Stimulated activated CD8-positive, alpha-beta memory T cell treated with anti-CD3 and anti-CD28 coated beads, Interleukin-7, amount 100 ng/mL, for 48 hours (primary cell): ENCODE measurements at regions not wholly inside any gene's neighbourhood (a gene's known extent, or its start where the extent isn't known, plus 50 kb on each side); places are given as distances from the start of the nearest gene placed in this dataset.

Experiments used
- DNase-seq, 2 donors: peaks; one replicate each; pipeline ENCODE4 v3.0.0-alpha.2; 2020; ENCODE audit warnings: low read depth in 1 of 2; ENCODE audit errors: extremely low read depth in 1 of 2

DNA sequence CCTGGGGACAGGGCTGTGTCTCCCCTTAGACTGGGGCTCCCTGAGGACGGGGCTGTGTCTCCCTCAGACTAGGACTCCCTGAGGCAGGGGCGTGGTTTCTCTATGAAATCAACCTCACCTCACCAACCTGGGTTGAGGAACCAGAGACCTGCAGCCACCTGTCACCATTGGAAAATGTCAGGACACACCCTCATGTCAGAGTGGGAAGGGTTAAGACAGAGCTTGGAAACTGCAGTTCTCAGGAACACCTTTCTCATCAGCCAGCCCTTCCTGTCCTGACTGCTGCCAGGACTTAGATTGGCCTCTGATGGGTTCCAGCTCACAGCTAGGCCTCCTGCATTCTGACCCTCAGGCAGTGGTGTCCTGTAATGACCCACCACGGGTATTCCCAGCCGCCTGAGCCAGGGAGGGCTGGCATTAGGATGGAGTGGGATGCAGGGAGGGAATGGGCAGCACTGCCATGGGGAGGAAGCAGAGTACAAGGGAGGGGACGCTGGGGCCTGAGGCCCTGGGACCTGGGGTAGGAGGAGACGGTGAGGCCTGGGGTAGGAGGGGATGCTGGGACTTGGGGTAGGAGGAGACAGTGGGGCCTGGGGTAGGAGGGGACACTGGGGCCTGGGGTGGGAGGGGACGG is 76.3 kb downstream of the MRPL14 start:
- DNase-seq, result no peak

GRCh38 chr6:44049989-44050871 is 77.0 kb downstream of the MRPL14 start:
- no peak for DNase-seq

DNA sequence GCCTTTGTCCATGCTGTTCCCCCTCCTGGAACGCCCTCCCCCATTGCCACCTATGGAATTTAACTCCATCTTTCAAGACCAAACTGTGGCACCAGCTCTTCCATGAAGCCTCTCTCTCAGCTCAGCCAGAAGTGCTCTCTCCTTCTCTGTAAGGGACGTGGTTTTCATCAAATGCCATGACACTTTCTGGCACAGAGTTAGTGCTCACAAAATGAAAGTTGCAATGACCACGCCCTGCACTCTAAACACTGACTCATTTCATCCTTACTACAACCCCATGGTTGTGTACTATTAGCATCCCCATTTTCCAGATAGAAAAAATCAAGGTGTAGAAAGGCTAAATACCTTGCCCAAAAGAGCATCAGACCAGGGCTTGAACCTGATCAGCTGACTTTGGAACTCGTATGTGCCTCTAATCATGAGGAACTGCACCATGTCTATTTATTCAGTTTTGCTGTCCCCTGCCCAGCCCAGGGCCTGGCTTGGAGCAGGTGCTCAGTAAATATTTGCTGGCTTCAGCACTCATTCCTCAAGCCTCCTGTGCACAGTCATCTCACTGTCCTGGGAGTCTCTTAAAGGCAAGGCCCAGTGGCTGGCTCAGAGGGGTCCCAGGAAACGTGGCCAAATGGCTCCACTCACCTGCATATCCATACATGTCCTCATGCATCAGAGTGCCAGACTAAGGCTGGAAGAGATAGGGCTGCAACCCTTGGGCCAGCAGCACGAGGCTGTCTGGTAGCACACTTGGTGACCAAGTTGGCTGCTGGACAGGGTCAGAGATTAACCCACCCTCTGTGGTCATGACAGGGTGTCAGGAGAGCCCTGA is 77.9 kb downstream of the MRPL14 start:
- DNase-seq, result no peak

DNA sequence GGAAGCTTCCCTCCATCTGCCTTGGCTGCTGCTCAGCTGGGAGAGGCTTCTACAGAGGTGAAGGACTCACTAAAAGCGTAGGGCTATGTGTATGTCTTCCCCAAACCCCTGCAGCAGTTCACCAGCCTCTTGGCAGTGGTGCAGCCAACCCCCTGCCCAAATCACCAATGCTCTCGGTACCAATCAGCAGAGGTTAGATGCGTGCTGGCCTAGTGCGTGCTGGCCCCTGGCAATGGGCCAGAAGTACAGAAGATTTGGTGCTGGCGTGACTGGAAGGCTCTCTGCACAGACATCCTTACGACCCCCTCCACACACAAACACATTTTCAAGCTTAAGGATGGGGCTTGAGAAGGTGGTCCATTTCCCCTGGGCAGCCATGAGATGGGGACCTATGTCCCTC is 79.0 kb downstream of the MRPL14 start:
- DNase-seq, result no peak

- no peak for DNase-seq
Observed at GRCh38 chr6:44047801-44048200, 79.5 kb downstream of the MRPL14 start.

DNA sequence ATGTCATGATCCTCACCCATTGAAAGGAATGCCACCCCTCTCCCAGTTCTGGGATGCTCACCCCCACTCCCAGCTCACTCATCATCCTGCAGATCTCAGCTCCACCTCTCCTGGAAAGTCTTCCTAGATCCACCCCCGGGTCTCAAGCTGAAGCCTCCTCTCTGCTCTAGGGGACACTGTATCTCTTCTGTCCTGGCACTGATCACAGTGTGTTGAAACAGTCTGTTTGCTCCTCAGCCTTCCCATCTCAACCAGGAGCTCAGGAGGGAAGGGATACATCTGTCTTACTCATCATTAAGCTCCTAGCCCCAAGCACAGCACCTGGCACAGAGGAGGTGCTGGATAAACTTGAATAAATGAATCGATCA is 80.1 kb downstream of the MRPL14 start:
- no peak for DNase-seq

DNA sequence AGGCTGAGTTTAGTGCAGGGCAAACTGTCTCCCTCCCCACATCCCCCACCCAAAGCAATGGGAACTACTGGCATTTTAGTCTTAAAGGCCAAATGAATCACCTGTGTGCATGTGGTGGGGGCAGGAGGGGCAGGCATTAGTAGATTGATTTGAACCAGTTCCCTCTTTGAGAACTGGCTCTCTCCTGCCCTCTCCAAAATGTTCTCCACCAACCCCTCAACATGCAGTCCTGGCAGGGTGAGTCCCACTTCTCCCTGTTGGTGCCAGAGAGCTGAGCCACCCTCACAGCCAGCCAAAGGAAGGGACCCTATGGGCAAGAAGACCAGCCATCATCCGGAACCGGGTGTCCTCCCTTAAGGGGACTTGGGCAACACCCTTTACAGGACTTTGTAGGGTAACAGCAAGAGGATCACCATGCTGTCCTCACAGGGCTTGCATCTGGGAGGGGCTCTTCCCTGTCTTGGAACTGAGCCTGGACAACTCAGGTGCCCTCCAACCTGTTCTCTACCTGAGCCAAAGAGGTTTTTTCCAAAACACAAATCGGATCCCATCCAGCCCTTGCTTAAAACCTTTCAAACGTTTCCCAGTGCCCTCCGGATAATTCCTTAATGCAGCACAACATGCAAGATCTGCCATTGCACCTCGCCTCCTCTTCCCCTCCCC is 80.6 kb downstream of the MRPL14 start:
- DNase-seq, result no peak

DNA sequence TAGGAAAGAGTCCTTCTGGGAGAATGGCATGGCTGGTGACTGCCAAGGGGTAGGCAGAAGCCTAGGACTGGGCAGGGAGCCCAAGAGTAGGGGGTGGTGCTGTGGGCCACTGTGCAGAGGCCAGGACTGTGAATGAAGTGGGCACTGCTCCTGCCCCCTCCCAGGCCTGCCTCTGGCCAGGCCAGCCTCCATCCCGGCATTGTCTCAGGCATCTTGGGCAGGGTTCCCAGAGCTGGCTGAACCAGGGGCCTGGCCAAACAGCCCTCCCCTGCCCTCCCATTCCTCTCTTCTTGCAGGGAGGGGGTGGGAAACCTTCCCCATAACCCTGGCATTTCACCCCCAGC is 81.6 kb downstream of the MRPL14 start:
- no peak for DNase-seq

DNA sequence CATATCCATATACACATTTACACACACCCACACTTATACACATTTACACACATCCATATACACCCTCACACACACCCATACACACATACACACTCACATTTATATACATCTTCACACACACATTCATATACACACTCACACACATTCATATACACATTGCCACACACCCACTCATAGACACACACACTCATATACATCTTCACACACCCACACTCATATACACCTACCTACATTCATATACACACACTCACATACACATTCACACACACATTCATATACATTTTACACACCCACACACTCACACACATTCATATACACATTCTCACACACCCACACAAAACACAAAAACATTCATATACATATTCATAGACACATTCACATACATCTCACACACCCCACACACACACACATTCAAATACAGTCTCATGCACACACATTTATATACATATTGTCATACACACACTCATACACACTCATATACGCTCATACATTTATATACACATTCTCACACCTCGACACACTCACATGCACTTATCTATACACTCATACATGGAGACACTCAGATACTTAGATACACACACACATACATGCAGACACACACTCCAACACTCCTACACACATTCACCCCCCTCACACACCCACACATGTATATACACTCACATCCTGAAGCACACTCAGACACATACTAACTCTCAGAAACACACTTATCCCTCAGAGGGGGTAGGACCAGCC is 82.1 kb downstream of the MRPL14 start:
- no peak for DNase-seq

GRCh38 chr6:44044154-44044539 is 83.1 kb downstream of the MRPL14 start:
- no peak for DNase-seq

DNA sequence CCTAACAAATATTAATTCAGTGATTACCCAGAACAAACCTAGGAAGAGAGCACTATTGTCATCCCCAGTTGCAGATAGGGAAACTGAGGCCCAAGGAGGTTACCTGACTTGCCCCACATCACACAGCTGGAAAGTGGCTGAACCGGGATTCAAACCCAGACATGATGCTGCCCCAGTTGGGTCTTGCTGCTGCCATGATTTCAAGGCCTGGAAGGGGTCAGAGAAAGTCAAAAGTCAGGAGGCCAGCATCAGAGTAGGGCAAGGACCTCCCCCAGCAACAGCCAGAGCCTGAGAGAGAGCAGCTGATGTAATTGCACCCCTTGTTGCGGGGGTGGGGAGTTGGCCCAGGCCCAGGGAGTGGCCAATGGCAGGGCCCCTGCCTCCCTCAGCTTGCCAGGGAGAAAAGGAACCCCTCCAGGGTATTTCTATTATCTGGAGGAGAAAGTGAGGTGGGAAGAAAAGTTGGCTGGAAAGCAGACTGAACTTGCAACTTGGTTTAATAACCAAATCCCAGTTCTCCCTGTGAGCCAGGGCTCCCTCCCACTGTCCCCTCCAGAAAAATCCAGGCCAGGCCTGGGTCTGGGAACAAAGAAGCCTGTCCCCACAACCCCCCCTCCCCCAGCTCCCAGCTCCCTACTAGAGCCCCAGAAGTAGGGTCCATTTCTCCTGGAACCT is 83.6 kb downstream of the MRPL14 start:
- no peak for DNase-seq

GRCh38 chr6:44042989-44043478 is 84.2 kb downstream of the MRPL14 start:
- no peak for DNase-seq

GRCh38 chr6:44042261-44042988 is 84.8 kb downstream of the MRPL14 start:
- no peak for DNase-seq

- no peak for DNase-seq
Observed at GRCh38 chr6:44041461-44042260, 85.6 kb downstream of the MRPL14 start.

DNA sequence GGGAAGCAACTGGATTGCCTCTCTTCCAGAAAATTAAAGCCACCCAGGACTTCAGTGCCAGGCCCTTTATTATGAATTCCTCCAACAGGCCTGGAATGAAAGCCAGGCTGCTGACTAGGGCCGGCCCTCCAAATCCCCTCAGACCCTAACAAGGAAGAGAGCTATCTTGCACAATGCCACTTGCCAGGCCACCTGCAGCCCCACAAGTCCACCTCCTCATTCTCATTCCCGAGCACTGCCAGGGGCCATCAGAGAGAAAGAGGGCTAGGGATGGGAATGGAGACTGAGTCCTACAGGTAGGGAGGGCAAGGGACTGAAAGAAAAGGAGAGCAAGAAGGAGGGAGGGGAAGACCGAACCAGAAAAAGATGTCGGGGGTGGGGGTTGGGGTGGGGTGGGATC is 86.5 kb downstream of the MRPL14 start:
- DNase-seq, result no peak

- DNase-seq, result no peak
Observed at GRCh38 chr6:44039839-44040350, 87.4 kb downstream of the MRPL14 start.

DNA sequence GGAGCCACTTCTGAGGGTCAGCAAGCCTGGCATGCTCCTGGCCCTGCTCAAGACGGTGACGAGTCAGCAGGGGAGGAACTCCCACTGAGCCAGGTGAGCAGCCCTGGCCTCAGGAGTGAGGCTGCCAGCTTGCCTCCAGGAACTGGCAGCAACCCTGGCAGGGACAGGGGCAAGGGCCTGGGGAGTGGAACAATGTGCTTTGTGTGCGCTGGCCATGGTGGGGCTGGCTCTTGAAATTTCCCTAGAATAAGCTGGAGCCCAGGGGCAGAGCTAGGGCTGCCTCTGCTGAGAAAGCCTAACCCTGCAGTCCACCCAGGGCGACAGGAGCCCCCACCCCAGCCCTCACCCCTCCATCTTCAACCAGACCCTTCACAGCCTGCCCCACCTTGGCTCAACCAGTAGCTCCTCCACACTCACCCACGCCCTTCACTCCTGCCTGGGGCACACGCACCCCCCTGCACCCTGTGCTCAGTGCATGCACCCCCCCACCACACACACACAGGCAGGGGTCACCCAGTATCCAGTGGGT is 88.0 kb downstream of the MRPL14 start:
- DNase-seq, result no peak

- DNase-seq, result no peak
Observed at GRCh38 chr6:44038543-44039065, 88.6 kb downstream of the MRPL14 start.
